Endothelial cell of umbilical vein (primary cell): ENCODE measurements at regions not wholly inside any gene's neighbourhood (a gene's known extent, or its start where the extent isn't known, plus 50 kb on each side); places are given as distances from the start of the nearest gene placed in this dataset.

Experiments used
- BruUV-seq: library from RNA; stranded (reverse); fragments of 400-500 nt; replicated peaks from 2 replicates; lab custom pipeline; 2021; lab: Mats Ljungman, UMichigan
- CTCF ChIA-PET: fragments of 300-600, 350-600 bp; sonication (Branson Sonifier 250); formaldehyde crosslinking; loops from one replicate; lab custom pipeline; 2021; ENCODE audit warnings: antibody characterized with exemption, inconsistent platforms; lab: Charles Lee
- POLR2A ChIA-PET: fragments of 300-600, 350-600 bp; sonication (Branson Sonifier 250); formaldehyde crosslinking; loops from one replicate; lab custom pipeline; 2021; ENCODE audit warnings: antibody characterized with exemption, inconsistent platforms; lab: Charles Lee
- DNase-seq: peaks from one replicate; pipeline ENCODE4 v3.0.0-alpha.2; 2011; ENCODE audit warnings: low read depth, low spot score
- FAIRE-seq: peaks from 2 replicates; lab custom pipeline; 2011; peaks lifted over from hg19 to GRCh38; lab: Jason Lieb, UNC
- H2AFZ ChIP-seq: 2 replicates; pipeline ENCODE4 v1.6.0; 2012; ENCODE audit warnings: low read depth, low read length, control low read depth, inconsistent platforms
- H3K27ac ChIP-seq: 2 replicates; pipeline ENCODE4 v1.5.1; 2011; ENCODE audit warnings: low read depth, mild to moderate bottlenecking, control low read depth, low read length, moderate library complexity; ENCODE audit not compliant: insufficient read depth
- H3K27me3 ChIP-seq, 2 experiments: 2 replicates each; pipeline versions ENCODE4 v1.6.0 to v1.6.1; 2011; ENCODE audit warnings: low read length in 2 of 2, mixed read lengths in 1 of 2; ENCODE audit not compliant: control insufficient read depth in 2 of 2, insufficient read depth in 2 of 2
- H3K36me3 ChIP-seq, 2 experiments: 2 replicates in 1 of 2; 3 replicates in 1 of 2; pipeline ENCODE4 v1.5.1; 2011; ENCODE audit warnings: low read length in 2 of 2, mild to moderate bottlenecking in 1 of 2, moderate library complexity in 1 of 2; ENCODE audit not compliant: control insufficient read depth in 2 of 2, insufficient read depth in 2 of 2; ENCODE audit errors: extremely low read depth in 1 of 2
- H3K4me1 ChIP-seq: 3 replicates; pipeline ENCODE4 v1.5.1; 2011; ENCODE audit warnings: mild to moderate bottlenecking, low read length; ENCODE audit not compliant: control insufficient read depth, insufficient read depth; ENCODE audit errors: extremely low read depth
- H3K4me2 ChIP-seq: 2 replicates; pipeline ENCODE4 v1.6.1; 2011; ENCODE audit warnings: low read length, control low read depth, mixed read lengths; ENCODE audit not compliant: insufficient read depth
- H3K4me3 ChIP-seq, 3 experiments: fragments of 200-600 bp in 1 of 3; sonication (generic), shearing (Covaris generic) in 1 of 3; replicated peaks in 1 of 3; 2 replicates each; pipeline ENCODE4 v1.5.1; 2011 to 2016; ENCODE audit warnings: control low read depth in 3 of 3, low read length in 3 of 3, mild to moderate bottlenecking in 2 of 3, inconsistent platforms in 1 of 3, low read depth in 1 of 3, moderate library complexity in 1 of 3; ENCODE audit not compliant: insufficient read depth in 1 of 3
- H3K79me2 ChIP-seq: 2 replicates; pipeline ENCODE4 v1.6.0; 2012; ENCODE audit warnings: low read length, inconsistent platforms; ENCODE audit not compliant: control insufficient read depth, insufficient read depth
- H3K9ac ChIP-seq: replicated peaks from 2 replicates; pipeline ENCODE3; 2011; ENCODE audit warnings: low read length, control low read depth; ENCODE audit not compliant: insufficient read depth; ENCODE audit errors: extremely low read depth
- H3K9me1 ChIP-seq: replicated peaks from 3 replicates; pipeline ENCODE4 v1.6.0; 2011; ENCODE audit warnings: mild to moderate bottlenecking, low read length; ENCODE audit not compliant: control insufficient read depth, insufficient read depth; ENCODE audit errors: extremely low read depth
- H3K9me3 ChIP-seq: replicated peaks from 2 replicates; pipeline ENCODE4 v1.5.1; 2012; ENCODE audit warnings: low read length, inconsistent platforms; ENCODE audit not compliant: control insufficient read depth, insufficient read depth
- H4K20me1 ChIP-seq: replicated peaks from 2 replicates; pipeline ENCODE3; 2011; ENCODE audit warnings: mild to moderate bottlenecking, low read length; ENCODE audit not compliant: control insufficient read depth, insufficient read depth; ENCODE audit errors: extremely low read depth
- CTCF ChIP-seq, 2 donors: IDR thresholded peaks; 1 replicate in 1 of 2; 2 replicates in 1 of 2; pipeline ENCODE4 v1.5.1; 2011; ENCODE audit warnings: low read length in 2 of 2, mild to moderate bottlenecking in 2 of 2, moderate library complexity in 2 of 2, control low read depth in 1 of 2, inconsistent platforms in 1 of 2, low read depth in 1 of 2; ENCODE audit not compliant: insufficient read depth in 1 of 2; ENCODE audit errors: extremely low read depth in 1 of 2
- EZH2 ChIP-seq: IDR thresholded peaks from 2 replicates; pipeline ENCODE4 v1.6.1; 2012; ENCODE audit warnings: borderline replicate concordance, low read depth, mild to moderate bottlenecking, moderate library complexity, low read length, inconsistent platforms; ENCODE audit not compliant: severe bottlenecking
- FOS ChIP-seq: IDR thresholded peaks from 2 replicates; pipeline ENCODE4 v1.6.1; 2011; ENCODE audit warnings: mild to moderate bottlenecking, low read length, moderate library complexity, borderline replicate concordance; ENCODE audit not compliant: insufficient read depth
- GATA2 ChIP-seq: IDR thresholded peaks from 2 replicates; pipeline ENCODE4 v1.7.0; 2011; ENCODE audit warnings: low read depth, mild to moderate bottlenecking, moderate library complexity, mixed read lengths, low read length; ENCODE audit not compliant: insufficient read length, insufficient read depth
- JUN ChIP-seq: IDR thresholded peaks from 2 replicates; pipeline ENCODE4 v1.6.1; 2011; ENCODE audit warnings: borderline replicate concordance, low read depth; ENCODE audit not compliant: insufficient read length, insufficient read depth
- MYC ChIP-seq: IDR thresholded peaks from one replicate; pipeline ENCODE4 v1.6.1; 2011; ENCODE audit warnings: mild to moderate bottlenecking, low read depth, low read length
- POLR2A ChIP-seq: IDR thresholded peaks from 2 replicates; pipeline ENCODE4 v1.6.1; 2012; ENCODE audit warnings: low read depth, mild to moderate bottlenecking, control low read depth, low read length
- POLR2AphosphoS5 ChIP-seq: IDR thresholded peaks from 2 replicates; pipeline ENCODE4 v1.6.1; 2012; ENCODE audit warnings: low read depth, mild to moderate bottlenecking, control low read depth, low read length, moderate library complexity; ENCODE audit not compliant: insufficient read depth
- dilution Hi-C: fragments of 300-500 bp; cut with MboI; formaldehyde crosslinking; loops from one replicate; pipeline ENCODE4 v1.15.0; 2019; ENCODE audit warnings: low sequenced_read_pairs; ENCODE audit not compliant: extremely low pct_ligation_motif_present
- intact Hi-C: fragments of 100-400 bp; cut with micrococcal nuclease; formaldehyde crosslinking; loops from one replicate; pipeline ENCODE4 v1.10.0; 2022
- TF ChIP-seq, protein P1 (sequence below): IDR thresholded peaks from 2 replicates; pipeline ENCODE4 v1.6.1; 2011; ENCODE audit not compliant: insufficient read depth, insufficient read length

- CTCF ChIA-PET, result no interaction called here
- Histone ChIP-seq H3K36me3 (no peaks in the 10 kb centered on the region), H3K27ac (no peak overlapping the region), H3K9me3 (no peaks in the 10 kb centered on the region), H3K9me1 (no peaks in the 10 kb centered on the region), H4K20me1 (no peaks in the 10 kb centered on the region), H3K9ac (no peak overlapping the region), H3K27me3 (no peaks in the 10 kb centered on the region), H2AFZ (no peak overlapping the region), H3K4me2 (no peak overlapping the region), H3K4me3 (no peak overlapping the region), H3K4me1 (no peaks in the 10 kb centered on the region), H3K79me2 (no peaks in the 10 kb centered on the region)
- BruUV-seq, result no TSS peak
- dilution Hi-C loops, result no loop called here
- POLR2A ChIA-PET, result no interaction called here
- no peak for DNase-seq
- intact Hi-C loops, result no loop called here
- TF ChIP-seq JUN, result no peak
- TF ChIP-seq MYC, result no peak
- no peak for TF ChIP-seq FOS
- TF ChIP-seq CTCF (IDR thresholded peaks at IDR 0.05; ENCODE audit: extremely low read depth in 1 of 2, insufficient read depth in 1 of 2, low read depth in 1 of 2, low read length in 2 of 2), result no peak
- TF ChIP-seq POLR2A, result no peak
- no peak for TF ChIP-seq POLR2AphosphoS5
- TF ChIP-seq, protein P1, sequence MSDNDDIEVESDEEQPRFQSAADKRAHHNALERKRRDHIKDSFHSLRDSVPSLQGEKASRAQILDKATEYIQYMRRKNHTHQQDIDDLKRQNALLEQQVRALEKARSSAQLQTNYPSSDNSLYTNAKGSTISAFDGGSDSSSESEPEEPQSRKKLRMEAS, result no peak
- no peak for TF ChIP-seq GATA2
- no peak for TF ChIP-seq EZH2
- no peak for FAIRE-seq
Measured at GRCh38 chr13:61107989-61108388, 307.7 kb downstream of the PCDH20 start.
